ENCODE measurements at regions not wholly inside any gene's neighbourhood (a gene's known extent, or its start where the extent isn't known, plus 50 kb on each side); places are given as distances from the start of the nearest gene placed in this dataset.

- ATAC-seq (no peak), FAIRE-seq (no peak), DNase-seq (ENCODE audit: low read depth, low spot score) (no peak)
- RAD21 ChIA-PET (ENCODE audit: unreplicated experiment): no interaction called here
- POLR2A ChIA-PET: no interaction called here
- H3K9me3 ChIP-seq (replicated peaks; ENCODE audit: control insufficient read depth, insufficient read depth, low read length): no peaks in the 10 kb centered on the region; the same call in 2 of the 3 replicates
- H3K4me1 ChIP-seq (ENCODE audit: control insufficient read depth, insufficient read depth, low read length): no peaks in the 10 kb centered on the region
- no peak overlapping the region for H2AFZ ChIP-seq (ENCODE audit: control insufficient read depth, low read depth, low read length)
- no peaks in the 10 kb centered on the region; a peak in 1 of 4 replicates for H3K27me3 ChIP-seq (replicated peaks in 1 of 2; ENCODE audit: control insufficient read depth in 2 of 2, insufficient read depth in 2 of 2, low read length in 1 of 2)
- 0% methylated on average over 5 of the region's 5 CpGs for WGBS (ENCODE audit: insufficient coverage, insufficient replicate concordance, low lambda C conversion rate, missing lambda C conversion rate)
- in situ Hi-C loops (cut with MboI): no loop called here
- CTCF ChIA-PET: no interaction called here
- H3K9ac ChIP-seq (ENCODE audit: control insufficient read depth, insufficient read depth, low read length): no peak overlapping the region
- H3K4me2 ChIP-seq (ENCODE audit: control insufficient read depth, insufficient read depth): no peak overlapping the region
- SMC1A ChIA-PET (ENCODE audit: uncharacterized antibody, unreplicated experiment): no interaction called here
- H3K4me3 ChIP-seq: no peak overlapping the region
- no peaks in the 10 kb centered on the region for H3K79me2 ChIP-seq (ENCODE audit: control insufficient read depth, insufficient read depth, low read length)
- H3K27ac ChIP-seq (ENCODE audit: control insufficient read depth, insufficient read depth): no peak overlapping the region
- no peaks in the 10 kb centered on the region for H3K36me3 ChIP-seq (ENCODE audit: control insufficient read depth in 2 of 2, insufficient read depth in 2 of 2, low read length in 1 of 2)
- no TSS peak for BruUV-seq (replicated peaks)
- no peaks in the 10 kb centered on the region for H4K20me1 ChIP-seq (ENCODE audit: control insufficient read depth, insufficient read depth)
- intact Hi-C loops (cut with micrococcal nuclease; ENCODE audit: unreplicated experiment): no loop called here
- TF ChIP-seq CEBPZ (IDR thresholded peaks at IDR 0.05; ENCODE audit: low read depth, low read length) (no peak), NKRF (conservative IDR thresholded peaks at IDR 0.05) (no peak), USF2 (IDR thresholded peaks at IDR 0.05; ENCODE audit: borderline replicate concordance, low read depth, low read length) (no peak), MEF2B (IDR thresholded peaks at IDR 0.05; ENCODE audit: partially characterized antibody, poor library complexity, severe bottlenecking) (no peak), RELA (IDR thresholded peaks at IDR 0.05; ENCODE audit: borderline replicate concordance, partially characterized antibody) (no peak), BMI1 (IDR thresholded peaks at IDR 0.05; ENCODE audit: borderline replicate concordance) (no peak), RAD51 (IDR thresholded peaks at IDR 0.05) (no peak), ZNF207 (IDR thresholded peaks at IDR 0.05; ENCODE audit: borderline replicate concordance) (no peak), MXI1 (IDR thresholded peaks at IDR 0.05; ENCODE audit: low read depth, low read length) (no peak), SMARCA5 (IDR thresholded peaks at IDR 0.05) (no peak), HDAC6 (IDR thresholded peaks at IDR 0.05; ENCODE audit: unreplicated experiment) (no peak), RCOR1 (conservative IDR thresholded peaks at IDR 0.05; ENCODE audit: low read depth, low read length) (no peak), RB1 (IDR thresholded peaks at IDR 0.05; ENCODE audit: borderline replicate concordance) (no peak), BCL11A (IDR thresholded peaks at IDR 0.05; ENCODE audit: low read depth, low read length) (no peak), MYC (IDR thresholded peaks at IDR 0.05; ENCODE audit: insufficient read depth, insufficient read length, insufficient replicate concordance, low read length, severe bottlenecking) (no peak), FOXM1 (IDR thresholded peaks at IDR 0.05; ENCODE audit: low read depth, low read length) (no peak), SPI1 (IDR thresholded peaks at IDR 0.05; ENCODE audit: borderline replicate concordance, insufficient read depth, low read depth, low read length) (no peak)
Observed at GRCh38 chr5:159750226-159750625, 166.1 kb upstream of the ADRA1B start.

All from GM12878 (cell line).